NCI-H2227 treated with DMSO at 0.1 percent for 48 hours (cell line): ENCODE measurements at regions not wholly inside any gene's neighbourhood (a gene's known extent, or its start where the extent isn't known, plus 50 kb on each side); places are given as distances from the start of the nearest gene placed in this dataset.

Experiments
- DNase-seq: peaks from one replicate; lab custom pipeline; 2025; lab: John Stamatoyannopoulos, UW

GRCh38 chr3:193929921-193930646, 205.9 kb upstream of the HES1 start:
- DNase-seq: no peak

- no peak for DNase-seq
Observed at GRCh38 chr3:193932136-193932535, 203.8 kb upstream of the HES1 start.

DNA sequence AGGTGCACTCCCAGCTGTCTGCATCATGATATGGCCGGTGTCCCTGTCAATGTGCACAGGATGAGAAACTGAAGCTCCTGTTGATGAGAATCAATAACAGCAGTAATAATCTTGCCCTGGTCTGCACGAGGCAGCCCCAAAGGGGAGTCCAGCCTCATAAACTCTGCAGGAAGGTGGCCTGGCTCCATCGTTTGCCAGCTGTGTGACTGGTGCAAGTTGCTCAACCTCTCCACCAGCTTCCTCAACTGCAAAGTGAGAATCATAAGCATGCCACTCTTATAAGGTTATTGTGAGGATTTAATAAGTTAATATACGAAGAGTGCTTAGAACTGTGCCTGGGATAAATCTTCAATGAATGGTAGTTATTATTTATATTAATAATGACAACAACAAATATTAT, 203.4 kb upstream of the HES1 start:
- no peak for DNase-seq

- no peak for DNase-seq
Observed at GRCh38 chr3:193933451-193933850, 202.5 kb upstream of the HES1 start.

DNA sequence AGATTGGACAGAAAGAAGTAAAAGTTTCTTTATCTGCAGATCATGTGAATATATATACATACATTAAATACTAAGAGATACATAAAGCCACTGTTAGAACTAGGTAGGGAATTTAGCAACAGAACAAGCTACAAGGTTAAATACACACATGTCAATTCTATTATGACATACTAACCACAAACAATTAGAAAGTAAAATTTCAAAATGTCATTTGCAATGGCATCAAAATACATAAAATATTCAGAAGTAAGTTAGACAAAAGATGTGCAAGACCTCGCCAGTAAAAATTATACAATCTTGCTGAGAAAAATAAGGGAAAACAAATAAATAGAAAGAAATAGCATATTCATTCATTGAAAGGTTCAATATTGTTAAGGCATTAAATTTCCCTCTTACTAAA, 200.0 kb upstream of the HES1 start:
- no peak for DNase-seq

- no peak for DNase-seq
Observed at GRCh38 chr3:193938613-193939012, 197.3 kb upstream of the HES1 start.

DNA sequence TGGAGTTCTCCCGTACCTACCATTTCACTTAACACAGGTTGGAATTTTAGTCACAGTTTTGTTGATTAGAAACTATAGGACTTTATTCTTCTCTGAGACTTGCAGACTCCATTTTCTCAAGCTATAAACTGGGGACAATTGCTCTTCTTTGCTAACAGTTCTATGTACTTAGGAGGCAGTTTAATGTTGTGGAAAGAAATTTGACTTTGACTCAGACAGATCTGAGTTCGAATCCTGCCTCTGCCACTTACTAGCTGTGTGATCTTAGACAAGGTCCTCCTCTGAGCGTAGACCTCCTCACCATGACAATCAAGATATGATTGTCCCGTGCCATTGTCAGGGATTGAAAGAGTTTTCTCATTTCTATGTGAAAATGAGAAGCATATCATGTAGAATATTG, 196.4 kb upstream of the HES1 start:
- no peak for DNase-seq

DNA sequence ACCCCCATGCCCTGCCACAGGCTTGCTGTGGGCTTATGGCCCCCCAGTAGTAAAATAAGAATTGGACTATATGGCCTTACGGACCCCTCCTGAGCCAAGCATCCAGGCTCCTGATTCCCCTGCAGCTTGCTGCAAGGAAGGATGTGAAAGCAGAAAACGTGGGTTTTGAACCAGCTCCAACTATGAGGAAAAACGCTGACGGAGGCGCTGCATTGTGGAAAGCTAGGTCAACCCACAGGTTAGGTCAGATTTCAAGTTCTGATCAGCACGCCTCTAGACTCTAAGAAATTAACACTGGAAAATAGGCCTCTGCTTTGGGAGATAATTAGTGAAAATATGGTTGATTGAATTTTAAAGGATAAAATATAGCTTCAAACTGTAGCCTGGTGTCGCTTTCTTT, 195.4 kb upstream of the HES1 start:
- no peak for DNase-seq

GRCh38 chr3:193941486-193941885, 194.5 kb upstream of the HES1 start:
- no peak for DNase-seq

DNA sequence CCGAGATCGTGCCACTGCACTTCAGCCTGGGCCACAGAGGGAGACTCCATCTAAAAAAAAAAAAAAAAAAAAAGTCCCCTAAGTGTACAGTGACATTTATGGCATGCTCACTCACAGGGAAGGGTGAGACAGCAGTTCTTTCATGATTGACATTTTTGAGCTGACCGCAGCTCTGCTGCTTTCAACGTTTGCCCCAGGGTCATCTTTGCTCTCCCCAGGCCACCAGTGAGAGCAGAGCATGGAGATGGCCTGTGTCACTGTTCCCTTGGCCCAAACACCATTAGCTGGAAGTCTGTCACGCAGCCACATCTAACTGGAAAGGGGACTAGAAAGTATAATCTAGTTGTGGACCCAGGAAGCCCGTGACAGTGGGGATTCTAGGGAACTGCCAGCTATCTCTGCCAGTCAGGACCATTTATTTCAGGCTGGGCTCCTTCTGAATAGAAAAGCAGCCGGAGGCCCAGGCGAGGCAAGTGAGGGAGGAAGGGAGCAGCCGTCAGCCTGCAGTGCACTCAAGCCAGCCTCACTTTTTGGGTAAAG, 193.4 kb upstream of the HES1 start:
- no peak for DNase-seq

DNA sequence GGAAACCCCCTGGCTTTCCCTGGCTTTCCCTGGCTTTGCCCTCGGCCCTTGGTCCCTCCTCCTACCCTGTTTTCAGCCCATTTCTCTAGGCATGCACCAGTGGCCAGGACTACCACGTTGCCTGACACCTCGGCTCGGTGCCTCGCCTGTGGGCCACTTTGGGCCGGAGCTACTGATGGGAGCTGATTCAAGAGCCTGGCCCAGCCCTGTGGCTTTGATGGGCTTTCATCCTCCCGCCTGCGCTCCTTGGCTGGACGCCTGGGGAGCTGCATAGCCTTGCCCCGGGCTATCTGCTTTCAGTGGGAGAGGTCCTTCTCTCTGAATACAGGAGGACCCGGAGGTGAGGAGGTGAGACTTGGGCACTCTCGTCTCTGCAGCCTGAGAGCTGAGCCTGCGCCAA, 192.7 kb upstream of the HES1 start:
- no peak for DNase-seq

DNA sequence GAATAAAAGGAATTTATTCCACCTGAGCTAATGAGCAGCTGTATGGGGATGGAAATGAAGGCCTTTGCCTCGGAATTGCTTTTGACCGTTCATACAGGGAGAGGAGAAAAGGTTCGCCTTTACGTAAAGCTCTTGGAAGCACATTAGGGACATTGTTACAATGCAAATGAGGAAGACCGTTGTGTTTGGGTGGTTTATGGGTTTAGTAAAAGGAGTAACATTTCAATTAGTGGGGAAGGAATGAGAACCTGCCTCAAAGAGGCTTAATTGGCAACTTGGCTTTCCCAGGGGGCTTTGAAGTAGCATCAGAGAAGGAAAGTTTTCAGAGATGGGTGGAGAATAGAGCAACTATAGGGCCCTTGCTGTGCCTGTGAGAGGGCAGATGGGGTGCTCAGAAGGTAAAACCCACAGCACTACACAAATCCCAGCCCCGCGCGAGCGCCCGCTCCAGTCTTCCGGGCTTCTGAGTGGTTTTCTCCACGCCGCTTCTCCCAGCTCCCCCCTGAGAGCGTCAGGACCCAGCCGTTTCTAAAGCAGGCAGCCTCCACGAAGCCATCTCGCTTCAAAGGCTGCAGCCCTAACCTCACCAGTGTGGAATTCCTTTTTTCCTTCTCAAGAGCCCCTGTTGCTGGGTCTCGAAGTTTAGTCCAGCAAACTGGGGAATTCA, 192.0 kb upstream of the HES1 start:
- no peak for DNase-seq

- no peak for DNase-seq
Observed at GRCh38 chr3:193944518-193944884, 191.4 kb upstream of the HES1 start.

DNA sequence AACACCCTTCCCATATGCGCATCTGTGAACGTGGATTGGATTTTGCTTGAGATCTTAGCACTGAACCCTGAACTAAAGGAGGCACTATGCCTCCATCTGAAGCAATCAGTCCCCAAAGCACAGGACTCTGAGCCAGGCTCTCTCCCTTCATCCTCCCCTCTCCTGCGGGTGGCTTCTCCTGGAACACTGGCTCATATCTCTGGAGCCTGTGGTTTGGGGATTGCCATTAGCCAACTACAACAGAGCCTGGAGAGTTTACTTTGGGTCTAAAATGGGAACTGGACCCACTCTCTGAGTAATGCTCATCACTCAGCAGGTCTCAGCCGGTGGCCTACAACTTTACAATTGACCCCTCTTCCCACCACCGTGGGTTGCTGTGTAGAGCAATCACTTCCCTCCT, 190.8 kb upstream of the HES1 start:
- no peak for DNase-seq

DNA sequence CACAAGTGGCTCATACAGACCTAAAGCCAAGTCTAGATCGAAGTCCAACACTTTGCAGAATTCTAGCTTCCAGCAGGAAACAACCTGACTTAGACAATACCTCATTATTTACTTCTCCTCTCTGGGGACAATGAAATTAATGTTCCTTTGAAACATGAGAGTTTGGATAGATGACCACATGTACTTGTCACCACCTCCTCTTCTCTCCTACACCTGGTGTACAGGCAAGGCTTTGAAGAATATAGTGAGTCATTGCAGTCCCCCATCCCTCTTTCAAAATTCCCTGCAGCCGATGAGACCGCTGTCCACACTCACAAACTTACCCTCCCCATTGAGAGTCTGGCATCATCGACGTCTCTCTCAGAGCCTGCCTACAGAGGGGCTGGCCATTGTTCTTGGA, 189.0 kb upstream of the HES1 start:
- DNase-seq: no peak

DNA sequence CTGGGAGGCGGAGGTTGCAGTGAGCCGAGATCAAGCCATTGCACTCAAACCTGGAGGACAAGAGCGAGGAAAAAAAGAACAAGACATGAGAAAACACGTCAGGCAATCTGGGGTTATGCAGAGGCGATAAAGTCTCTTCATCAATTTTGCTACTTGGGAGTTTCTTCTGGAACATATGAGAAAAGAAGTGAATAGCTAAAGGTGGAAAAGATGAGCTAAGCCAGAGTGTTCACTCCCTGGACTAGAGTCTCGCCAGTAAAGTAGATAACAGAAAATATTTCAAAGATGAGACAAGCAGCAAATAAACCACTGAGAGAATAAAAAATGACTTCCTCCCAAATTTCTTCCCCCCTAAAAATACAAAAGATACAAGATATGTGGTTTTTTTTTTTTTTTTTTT, 188.4 kb upstream of the HES1 start:
- no peak for DNase-seq

- DNase-seq: no peak
Observed at GRCh38 chr3:193948459-193948858, 187.5 kb upstream of the HES1 start.

DNA sequence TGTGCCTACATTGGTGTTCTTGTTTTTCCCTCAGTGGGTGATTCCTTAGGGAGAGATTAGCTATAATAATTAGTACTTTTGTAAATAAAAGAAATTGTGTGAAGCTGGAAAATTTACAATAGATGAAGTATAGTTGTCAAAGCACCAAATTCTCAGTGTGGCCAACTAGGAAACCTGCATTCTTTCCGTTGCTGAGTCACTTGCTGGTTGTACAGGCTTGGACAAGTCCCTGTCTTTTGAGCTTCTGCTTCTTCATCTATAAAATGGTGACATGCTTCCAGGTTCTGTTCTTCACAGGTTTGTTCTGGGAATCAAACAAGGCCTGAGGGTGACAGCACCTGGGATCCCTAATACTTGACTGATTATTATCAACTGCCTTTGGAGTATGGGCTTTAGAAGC, 184.1 kb upstream of the HES1 start:
- DNase-seq: no peak

DNA sequence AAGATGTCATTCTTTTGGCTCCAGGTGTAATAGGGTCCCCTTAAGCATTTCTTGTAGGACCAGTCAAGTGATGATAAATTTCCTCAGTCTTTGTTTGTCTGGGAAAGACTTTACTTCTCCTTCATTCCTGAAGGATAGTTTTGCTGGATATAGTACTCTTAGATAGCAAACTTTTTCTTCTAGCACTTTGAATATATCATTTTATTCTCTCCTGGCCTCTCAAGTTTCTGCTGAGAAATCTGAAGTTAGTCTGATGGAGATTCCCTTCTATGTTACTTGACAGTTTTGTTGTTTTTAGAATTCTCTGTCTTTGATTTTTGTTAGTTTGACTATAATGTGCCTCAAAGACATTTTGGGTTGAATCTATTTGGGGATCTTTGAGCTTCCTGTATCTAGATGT, 181.2 kb upstream of the HES1 start:
- no peak for DNase-seq

DNA sequence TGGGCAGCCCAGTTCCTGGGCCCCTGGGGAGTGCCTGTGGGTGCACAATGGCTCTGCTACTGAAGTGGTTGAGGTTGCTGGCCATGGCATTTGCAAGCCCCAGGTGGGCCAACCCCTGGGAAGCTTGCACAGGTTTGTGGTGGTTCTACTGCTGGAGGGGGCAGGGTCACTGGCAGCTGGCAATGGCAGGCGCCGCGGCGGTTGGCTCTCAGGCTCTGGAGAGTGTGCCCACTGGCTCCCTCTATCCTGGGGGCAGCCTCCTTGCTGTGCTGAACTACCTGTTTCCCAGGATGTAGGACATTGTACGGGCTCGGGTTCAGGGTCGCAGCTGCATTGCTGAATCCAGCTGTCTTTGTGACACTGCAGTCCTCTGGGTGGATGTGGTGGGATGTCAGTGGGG, 180.2 kb upstream of the HES1 start:
- DNase-seq: no peak

DNA sequence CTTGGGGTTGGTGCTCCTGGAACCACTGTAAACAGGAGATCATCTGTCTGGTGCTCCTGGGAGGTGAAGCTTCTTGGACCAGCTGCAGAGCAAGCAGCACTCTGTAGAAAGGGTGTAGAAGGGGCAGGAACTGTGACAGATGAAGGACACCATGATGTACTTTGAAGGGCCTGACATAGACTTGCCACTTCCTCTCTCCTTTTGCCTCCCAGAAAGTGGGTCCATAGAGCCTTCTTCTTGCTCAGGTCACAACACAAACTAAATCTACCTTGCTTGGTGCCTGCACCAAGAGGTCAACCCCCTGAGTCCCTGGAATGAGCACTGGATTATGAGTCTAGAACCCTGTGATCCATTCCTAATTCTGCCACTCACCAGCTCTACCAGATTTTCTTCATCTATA, 176.1 kb upstream of the HES1 start:
- DNase-seq: no peak

DNA sequence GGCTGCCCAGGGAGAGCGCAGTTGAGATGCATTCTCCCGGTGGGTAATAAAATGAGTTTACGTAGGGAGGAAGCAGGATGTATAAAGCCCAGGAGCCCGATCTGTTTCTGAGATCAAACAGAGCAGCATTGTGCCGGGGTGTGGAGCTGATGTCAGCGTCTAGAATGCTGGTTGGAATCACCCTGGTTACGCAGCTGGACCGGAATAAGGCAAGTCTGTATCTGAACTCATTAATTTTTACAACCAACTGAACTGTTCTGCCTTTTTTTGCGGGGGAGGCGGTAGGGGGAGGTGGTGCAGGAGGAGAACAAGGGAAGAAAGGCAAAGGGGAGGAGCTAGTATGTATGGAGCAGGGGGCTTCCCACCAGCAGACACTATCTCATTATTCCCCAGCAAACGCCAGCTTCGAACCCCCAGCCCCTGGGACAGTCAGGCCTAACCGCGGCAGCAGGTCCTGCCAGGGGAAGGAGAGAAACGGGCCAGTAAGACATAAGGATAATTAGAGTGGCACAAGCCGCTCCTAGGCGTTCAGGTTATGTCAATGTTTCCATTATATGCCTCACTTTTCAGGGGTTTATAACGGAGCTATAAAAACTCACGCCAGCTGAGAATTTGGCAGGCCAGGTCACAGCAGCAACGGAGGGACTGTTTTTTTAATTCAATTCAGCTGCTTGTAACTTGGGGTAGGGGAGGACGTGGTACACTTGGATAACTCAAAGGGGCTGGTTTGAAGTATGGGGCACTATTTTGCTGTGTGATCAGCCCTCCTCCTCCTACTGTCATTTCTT, 175.3 kb upstream of the HES1 start:
- DNase-seq: no peak
